Stimulated activated CD8-positive, alpha-beta memory T cell treated with anti-CD3 and anti-CD28 coated beads, Interleukin-12 subunit alpha, Interleukin-12 subunit beta, amount 100 ng/mL, for 4 hours (primary cell): ENCODE measurements at regions not wholly inside any gene's neighbourhood (a gene's known extent, or its start where the extent isn't known, plus 50 kb on each side); places are given as distances from the start of the nearest gene placed in this dataset.

ENCODE experiments used
- DNase-seq: peaks from one replicate; pipeline ENCODE4 v3.0.0-alpha.2; 2020; ENCODE audit warnings: low read depth

GRCh38 chr6:26312501-26313397 lies 52.2 kb upstream of the BTN3A2 start:
- DNase-seq, result peak; percentile 64
